ENCODE measurements at regions not wholly inside any gene's neighbourhood (a gene's known extent, or its start where the extent isn't known, plus 50 kb on each side); places are given as distances from the start of the nearest gene placed in this dataset.
"Not testable (repeated sequence)": the region's sequence is repeated elsewhere in the genome, so short reads cannot be mapped to it uniquely, and the experiment has no call there.

GRCh38 chr10:90111671-90112070, 410.3 kb downstream of the KIF20B start:
- Histone ChIP-seq H3K4me1 (no peaks in the 10 kb centered on the region), H3K27me3 (no peaks in the 10 kb centered on the region), H3K36me3 (no peaks in the 10 kb centered on the region), H3K9me3 (no peaks in the 10 kb centered on the region), H3K4me3 (no peak overlapping the region), H3K27ac (replicated peaks in 1 of 4) (no peak overlapping the region)
- no peak for TF ChIP-seq POLR2A (IDR thresholded peaks at IDR 0.05; ENCODE audit: low read depth)
- no peak for TF ChIP-seq EP300 (IDR thresholded peaks at IDR 0.05)
- TF ChIP-seq CTCF (IDR thresholded peaks at IDR 0.05) = no peak
- TF ChIP-seq POLR2AphosphoS5 (IDR thresholded peaks at IDR 0.05) = no peak
- intact Hi-C loops (cut with DNase I) = no loop called here
- 46% methylated on average over 1 of the region's 1 CpG for WGBS
- DNase-seq (ENCODE audit: extremely low spot score) = no peak

- TF ChIP-seq CTCF (IDR thresholded peaks at IDR 0.05) (no peak), EP300 (IDR thresholded peaks at IDR 0.05) (no peak), POLR2AphosphoS5 (IDR thresholded peaks at IDR 0.05) (no peak), POLR2A (IDR thresholded peaks at IDR 0.05; ENCODE audit: low read depth) (no peak)
- WGBS = 57% methylated on average over 1 of the region's 1 CpG
- Histone ChIP-seq H3K27ac (replicated peaks in 1 of 4) (no peak overlapping the region), H3K27me3 (no peaks in the 10 kb centered on the region), H3K36me3 (no peaks in the 10 kb centered on the region), H3K4me3 (no peak overlapping the region), H3K4me1 (no peaks in the 10 kb centered on the region), H3K9me3 (no peaks in the 10 kb centered on the region)
- DNase-seq (ENCODE audit: extremely low spot score) = no peak
- intact Hi-C loops (cut with DNase I) = no loop called here
These were observed 411.3 kb downstream of the KIF20B start for GRCh38 chr10:90112681-90113080.

- H3K4me1 ChIP-seq; H3K36me3 ChIP-seq; H3K9me3 ChIP-seq; H3K4me3 ChIP-seq; H3K27ac ChIP-seq (replicated peaks in 1 of 4); H3K27me3 ChIP-seq; DNase-seq (ENCODE audit: extremely low spot score); intact Hi-C loops (cut with DNase I): not testable (repeated sequence)
- 93% methylated on average over 6 of the region's 6 CpGs for WGBS
These were observed 417.2 kb downstream of the KIF20B start for GRCh38 chr10:90118567-90118966.

- H3K4me1 ChIP-seq; H3K9me3 ChIP-seq; H3K27ac ChIP-seq (replicated peaks in 1 of 4); H3K4me3 ChIP-seq; DNase-seq (ENCODE audit: extremely low spot score); H3K36me3 ChIP-seq; H3K27me3 ChIP-seq; intact Hi-C loops (cut with DNase I): not testable (repeated sequence)
- 56% methylated on average over 3 of the region's 21 CpGs for WGBS
These were observed 418.4 kb downstream of the KIF20B start for GRCh38 chr10:90119631-90120280.

- Histone ChIP-seq H3K27me3 (no peaks in the 10 kb centered on the region), H3K4me1 (peaks cover 0 to 10% (median 5%) of the 10 kb centered on the region in 4 donors), H3K4me3 (no peak overlapping the region), H3K36me3 (no peaks in the 10 kb centered on the region), H3K9me3 (no peaks in the 10 kb centered on the region), H3K27ac (replicated peaks in 1 of 4) (no peak overlapping the region)
- intact Hi-C loops (cut with DNase I) = no loop called here
- DNase-seq (ENCODE audit: extremely low spot score) = no peak
- TF ChIP-seq POLR2A (IDR thresholded peaks at IDR 0.05; ENCODE audit: low read depth) = no peak
- no peak for TF ChIP-seq EP300 (IDR thresholded peaks at IDR 0.05)
- TF ChIP-seq CTCF (IDR thresholded peaks at IDR 0.05) = no peak
- no peak for TF ChIP-seq POLR2AphosphoS5 (IDR thresholded peaks at IDR 0.05)
- WGBS = 49% methylated on average over 7 of the region's 7 CpGs
These were observed 424.3 kb downstream of the KIF20B start for GRCh38 chr10:90125456-90126255.

Measured in esophagus muscularis mucosa (tissue), 4 donors.